MM.1S (cell line): ENCODE measurements at regions not wholly inside any gene's neighbourhood (a gene's known extent, or its start where the extent isn't known, plus 50 kb on each side); places are given as distances from the start of the nearest gene placed in this dataset.

Source experiments
- CTCF ChIP-seq: fragments of 300-600 bp; sonication (generic); IDR thresholded peaks from 2 replicates; pipeline ENCODE4 v1.5.1; 2016; ENCODE audit warnings: antibody characterized with exemption, low read length, mixed read lengths
- EZH2 ChIP-seq: fragments of 300-600 bp; sonication (generic); optimal IDR thresholded peaks from 2 replicates; pipeline ENCODE3; 2017; ENCODE audit warnings: low read depth, mild to moderate bottlenecking, antibody characterized with exemption, low read length, mixed read lengths
- EZH2phosphoT487 ChIP-seq: fragments of 300-600 bp; sonication (generic); IDR thresholded peaks from 2 replicates; pipeline ENCODE4 v1.6.1; 2018; ENCODE audit warnings: antibody characterized with exemption, low read length

DNA sequence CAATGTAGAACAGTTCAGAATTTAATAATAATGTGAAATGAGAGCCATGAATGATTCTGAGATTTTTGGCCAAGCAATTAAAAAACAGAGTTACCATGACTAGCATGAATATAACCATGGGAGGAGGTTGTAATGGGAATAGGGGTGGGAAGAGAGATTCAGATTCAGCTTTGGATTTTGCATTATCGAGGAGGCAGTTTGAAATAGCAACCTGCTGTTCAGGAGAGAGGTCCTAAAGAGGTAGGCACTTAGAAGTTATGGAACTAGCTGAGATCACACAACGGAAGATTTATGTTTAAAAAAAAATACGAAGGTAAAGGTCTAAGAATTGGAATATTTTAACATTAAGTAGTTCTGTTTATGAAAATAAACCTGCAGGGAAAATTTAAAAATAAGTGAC, 124.4 kb upstream of the TECRL start:
- no peak for TF ChIP-seq EZH2
- TF ChIP-seq CTCF = no peak
- TF ChIP-seq EZH2phosphoT487 = no peak
